Endothelial cell of umbilical vein (primary cell): ENCODE measurements at regions not wholly inside any gene's neighbourhood (a gene's known extent, or its start where the extent isn't known, plus 50 kb on each side); places are given as distances from the start of the nearest gene placed in this dataset.

ENCODE experiments used
- BruUV-seq: library from RNA; stranded (reverse); fragments of 400-500 nt; replicated peaks from 2 replicates; lab custom pipeline; 2021; lab: Mats Ljungman, UMichigan
- CTCF ChIA-PET: fragments of 300-600, 350-600 bp; sonication (Branson Sonifier 250); formaldehyde crosslinking; loops from one replicate; lab custom pipeline; 2021; ENCODE audit warnings: antibody characterized with exemption, inconsistent platforms; lab: Charles Lee
- POLR2A ChIA-PET: fragments of 300-600, 350-600 bp; sonication (Branson Sonifier 250); formaldehyde crosslinking; loops from one replicate; lab custom pipeline; 2021; ENCODE audit warnings: antibody characterized with exemption, inconsistent platforms; lab: Charles Lee
- DNase-seq: peaks from one replicate; pipeline ENCODE4 v3.0.0-alpha.2; 2011; ENCODE audit warnings: low read depth, low spot score
- FAIRE-seq: peaks from 2 replicates; lab custom pipeline; 2011; peaks lifted over from hg19 to GRCh38; lab: Jason Lieb, UNC
- H2AFZ ChIP-seq: 2 replicates; pipeline ENCODE4 v1.6.0; 2012; ENCODE audit warnings: low read depth, low read length, control low read depth, inconsistent platforms
- H3K27ac ChIP-seq: 2 replicates; pipeline ENCODE4 v1.5.1; 2011; ENCODE audit warnings: low read depth, mild to moderate bottlenecking, control low read depth, low read length, moderate library complexity; ENCODE audit not compliant: insufficient read depth
- H3K27me3 ChIP-seq, 2 experiments: 2 replicates each; pipeline versions ENCODE4 v1.6.0 to v1.6.1; 2011; ENCODE audit warnings: low read length in 2 of 2, mixed read lengths in 1 of 2; ENCODE audit not compliant: control insufficient read depth in 2 of 2, insufficient read depth in 2 of 2
- H3K36me3 ChIP-seq, 2 experiments: 2 replicates in 1 of 2; 3 replicates in 1 of 2; pipeline ENCODE4 v1.5.1; 2011; ENCODE audit warnings: low read length in 2 of 2, mild to moderate bottlenecking in 1 of 2, moderate library complexity in 1 of 2; ENCODE audit not compliant: control insufficient read depth in 2 of 2, insufficient read depth in 2 of 2; ENCODE audit errors: extremely low read depth in 1 of 2
- H3K4me1 ChIP-seq: 3 replicates; pipeline ENCODE4 v1.5.1; 2011; ENCODE audit warnings: mild to moderate bottlenecking, low read length; ENCODE audit not compliant: control insufficient read depth, insufficient read depth; ENCODE audit errors: extremely low read depth
- H3K4me2 ChIP-seq: 2 replicates; pipeline ENCODE4 v1.6.1; 2011; ENCODE audit warnings: low read length, control low read depth, mixed read lengths; ENCODE audit not compliant: insufficient read depth
- H3K4me3 ChIP-seq, 3 experiments: fragments of 200-600 bp in 1 of 3; sonication (generic), shearing (Covaris generic) in 1 of 3; replicated peaks in 1 of 3; 2 replicates each; pipeline ENCODE4 v1.5.1; 2011 to 2016; ENCODE audit warnings: control low read depth in 3 of 3, low read length in 3 of 3, mild to moderate bottlenecking in 2 of 3, inconsistent platforms in 1 of 3, low read depth in 1 of 3, moderate library complexity in 1 of 3; ENCODE audit not compliant: insufficient read depth in 1 of 3
- H3K79me2 ChIP-seq: 2 replicates; pipeline ENCODE4 v1.6.0; 2012; ENCODE audit warnings: low read length, inconsistent platforms; ENCODE audit not compliant: control insufficient read depth, insufficient read depth
- H3K9ac ChIP-seq: replicated peaks from 2 replicates; pipeline ENCODE3; 2011; ENCODE audit warnings: low read length, control low read depth; ENCODE audit not compliant: insufficient read depth; ENCODE audit errors: extremely low read depth
- H3K9me1 ChIP-seq: replicated peaks from 3 replicates; pipeline ENCODE4 v1.6.0; 2011; ENCODE audit warnings: mild to moderate bottlenecking, low read length; ENCODE audit not compliant: control insufficient read depth, insufficient read depth; ENCODE audit errors: extremely low read depth
- H3K9me3 ChIP-seq: replicated peaks from 2 replicates; pipeline ENCODE4 v1.5.1; 2012; ENCODE audit warnings: low read length, inconsistent platforms; ENCODE audit not compliant: control insufficient read depth, insufficient read depth
- H4K20me1 ChIP-seq: replicated peaks from 2 replicates; pipeline ENCODE3; 2011; ENCODE audit warnings: mild to moderate bottlenecking, low read length; ENCODE audit not compliant: control insufficient read depth, insufficient read depth; ENCODE audit errors: extremely low read depth
- CTCF ChIP-seq, 2 donors: IDR thresholded peaks; 1 replicate in 1 of 2; 2 replicates in 1 of 2; pipeline ENCODE4 v1.5.1; 2011; ENCODE audit warnings: low read length in 2 of 2, mild to moderate bottlenecking in 2 of 2, moderate library complexity in 2 of 2, control low read depth in 1 of 2, inconsistent platforms in 1 of 2, low read depth in 1 of 2; ENCODE audit not compliant: insufficient read depth in 1 of 2; ENCODE audit errors: extremely low read depth in 1 of 2
- FOS ChIP-seq: IDR thresholded peaks from 2 replicates; pipeline ENCODE4 v1.6.1; 2011; ENCODE audit warnings: mild to moderate bottlenecking, low read length, moderate library complexity, borderline replicate concordance; ENCODE audit not compliant: insufficient read depth
- GATA2 ChIP-seq: IDR thresholded peaks from 2 replicates; pipeline ENCODE4 v1.7.0; 2011; ENCODE audit warnings: low read depth, mild to moderate bottlenecking, moderate library complexity, mixed read lengths, low read length; ENCODE audit not compliant: insufficient read length, insufficient read depth
- JUN ChIP-seq: IDR thresholded peaks from 2 replicates; pipeline ENCODE4 v1.6.1; 2011; ENCODE audit warnings: borderline replicate concordance, low read depth; ENCODE audit not compliant: insufficient read length, insufficient read depth
- MAX ChIP-seq: IDR thresholded peaks from 2 replicates; pipeline ENCODE4 v1.6.1; 2011; ENCODE audit not compliant: insufficient read depth, insufficient read length
- MYC ChIP-seq: IDR thresholded peaks from one replicate; pipeline ENCODE4 v1.6.1; 2011; ENCODE audit warnings: mild to moderate bottlenecking, low read depth, low read length
- POLR2A ChIP-seq: IDR thresholded peaks from 2 replicates; pipeline ENCODE4 v1.6.1; 2012; ENCODE audit warnings: low read depth, mild to moderate bottlenecking, control low read depth, low read length
- POLR2AphosphoS5 ChIP-seq: IDR thresholded peaks from 2 replicates; pipeline ENCODE4 v1.6.1; 2012; ENCODE audit warnings: low read depth, mild to moderate bottlenecking, control low read depth, low read length, moderate library complexity; ENCODE audit not compliant: insufficient read depth
- dilution Hi-C: fragments of 300-500 bp; cut with MboI; formaldehyde crosslinking; loops from one replicate; pipeline ENCODE4 v1.15.0; 2019; ENCODE audit warnings: low sequenced_read_pairs; ENCODE audit not compliant: extremely low pct_ligation_motif_present
- intact Hi-C: fragments of 100-400 bp; cut with micrococcal nuclease; formaldehyde crosslinking; loops from one replicate; pipeline ENCODE4 v1.10.0; 2022

GRCh38 chr11:64430645-64431044 lies 71.7 kb downstream of the RPS6KA4 start:
- no TSS peak for BruUV-seq
- Histone ChIP-seq H3K9me1 (no peaks in the 10 kb centered on the region), H3K9me3 (no peaks in the 10 kb centered on the region), H4K20me1 (no peaks in the 10 kb centered on the region), H3K27ac (no peak overlapping the region), H3K9ac (no peak overlapping the region), H3K79me2 (no peaks in the 10 kb centered on the region), H3K27me3 (peaks cover 4% of the 10 kb centered on the region in 2 experiments), H2AFZ (no peak overlapping the region), H3K36me3 (no peaks in the 10 kb centered on the region), H3K4me3 (no peak overlapping the region), H3K4me1 (no peaks in the 10 kb centered on the region), H3K4me2 (no peak overlapping the region)
- CTCF ChIA-PET: interaction anchor here (2.4 kb wide), 1 partner anchor 19 kb away, joined by 11 read pairs; no protein-coding TSS in a partner anchor
- dilution Hi-C loops (no loop called here), intact Hi-C loops (no loop called here)
- TF ChIP-seq POLR2AphosphoS5 (no peak), MYC (no peak), POLR2A (no peak), GATA2 (no peak), JUN (no peak), FOS (no peak), MAX (no peak)
- POLR2A ChIA-PET: no interaction called here
- FAIRE-seq: no peak
- DNase-seq: no peak

- Histone ChIP-seq H3K4me1 (no peaks in the 10 kb centered on the region), H3K27ac (no peak overlapping the region), H3K4me3 (no peak overlapping the region), H3K9me3 (no peaks in the 10 kb centered on the region), H3K79me2 (no peaks in the 10 kb centered on the region), H2AFZ (no peak overlapping the region), H3K27me3 (peaks cover 2 to 5% of the 10 kb centered on the region in 2 experiments), H3K9me1 (no peaks in the 10 kb centered on the region), H4K20me1 (no peaks in the 10 kb centered on the region), H3K9ac (no peak overlapping the region), H3K4me2 (no peak overlapping the region), H3K36me3 (no peaks in the 10 kb centered on the region)
- no TSS peak for BruUV-seq
- intact Hi-C loops: no loop called here
- TF ChIP-seq JUN (no peak), CTCF (IDR thresholded peaks at IDR 0.05; ENCODE audit: extremely low read depth in 1 of 2, insufficient read depth in 1 of 2, low read depth in 1 of 2, low read length in 2 of 2) (no peak), MYC (no peak), POLR2A (no peak), FOS (no peak), POLR2AphosphoS5 (no peak)
- dilution Hi-C loops: no loop called here
- no peak for FAIRE-seq
- ChIA-PET POLR2A (no interaction called here), CTCF (interaction anchor here (1.0 to 5.2 kb wide), 2 partner anchors 10 to 14 kb away, joined by 4 to 44 read pairs; no protein-coding TSS in a partner anchor)
- DNase-seq: no peak
Measured at GRCh38 chr11:64436000-64436399, 77.0 kb downstream of the RPS6KA4 start.
